Activated T-helper 1 cell treated with anti-CD3 and anti-CD28 coated beads, Interleukin-12 subunit alpha, Interleukin-12 subunit beta, Interleukin-2, Interleukin-4 antibody, amounts not matched to agents 30 ng/mL and 10 ng/mL and 1 ng/mL, durations not matched to agents 14 hours and 24 hours and 36 hours (primary cell): ENCODE measurements at regions not wholly inside any gene's neighbourhood (a gene's known extent, or its start where the extent isn't known, plus 50 kb on each side); places are given as distances from the start of the nearest gene placed in this dataset.

ENCODE experiments used
- DNase-seq: peaks from one replicate; pipeline ENCODE4 v3.0.0; 2021; ENCODE audit warnings: low spot score
- H3K27ac Mint-ChIP-seq: one replicate; pipeline ENCODE4 v1.8.0; 2021; ENCODE audit warnings: mild to moderate bottlenecking, mixed read lengths
- H3K27me3 Mint-ChIP-seq: one replicate; pipeline ENCODE4 v1.8.0; 2022; ENCODE audit warnings: mild to moderate bottlenecking, moderate library complexity, mixed read lengths; ENCODE audit not compliant: insufficient read depth
- H3K36me3 Mint-ChIP-seq: one replicate; pipeline ENCODE4 v1.8.0; 2021; ENCODE audit warnings: low read depth, mixed read lengths
- H3K4me1 Mint-ChIP-seq: one replicate; pipeline ENCODE4 v1.8.0; 2021; ENCODE audit warnings: low read depth, mixed read lengths
- H3K4me3 Mint-ChIP-seq: one replicate; pipeline ENCODE4 v1.8.0; 2021; ENCODE audit warnings: mild to moderate bottlenecking, moderate library complexity, mixed read lengths
- H3K9me3 Mint-ChIP-seq: one replicate; pipeline ENCODE4 v1.8.0; 2021; ENCODE audit warnings: mixed read lengths
- intact Hi-C: fragments of 100-400 bp; cut with micrococcal nuclease; formaldehyde crosslinking; loops from one replicate; pipeline ENCODE4 v1.15.1; 2024

- DNase-seq = no peak
- H3K27ac Mint-ChIP-seq = no peak overlapping the region
- peaks cover 35% of the 10 kb centered on the region for H3K4me1 Mint-ChIP-seq
- intact Hi-C loops = no loop called here
- no peak overlapping the region for H3K4me3 Mint-ChIP-seq
- peaks cover 2% of the 10 kb centered on the region for H3K9me3 Mint-ChIP-seq
- peaks cover 2% of the 10 kb centered on the region for H3K27me3 Mint-ChIP-seq
- peaks cover 7% of the 10 kb centered on the region for H3K36me3 Mint-ChIP-seq
Observed at GRCh38 chr1:221812905-221813597, 71.2 kb upstream of the DUSP10 start.

- peaks cover 3% of the 10 kb centered on the region for H3K9me3 Mint-ChIP-seq
- H3K4me1 Mint-ChIP-seq = peaks cover 38% of the 10 kb centered on the region
- H3K27ac Mint-ChIP-seq = no peak overlapping the region
- no peak overlapping the region for H3K4me3 Mint-ChIP-seq
- intact Hi-C loops = no loop called here
- H3K36me3 Mint-ChIP-seq = peaks cover 7% of the 10 kb centered on the region
- H3K27me3 Mint-ChIP-seq = peaks cover 2% of the 10 kb centered on the region
- DNase-seq = no peak
Observed at GRCh38 chr1:221812088-221812752, 70.3 kb upstream of the DUSP10 start.

DNA sequence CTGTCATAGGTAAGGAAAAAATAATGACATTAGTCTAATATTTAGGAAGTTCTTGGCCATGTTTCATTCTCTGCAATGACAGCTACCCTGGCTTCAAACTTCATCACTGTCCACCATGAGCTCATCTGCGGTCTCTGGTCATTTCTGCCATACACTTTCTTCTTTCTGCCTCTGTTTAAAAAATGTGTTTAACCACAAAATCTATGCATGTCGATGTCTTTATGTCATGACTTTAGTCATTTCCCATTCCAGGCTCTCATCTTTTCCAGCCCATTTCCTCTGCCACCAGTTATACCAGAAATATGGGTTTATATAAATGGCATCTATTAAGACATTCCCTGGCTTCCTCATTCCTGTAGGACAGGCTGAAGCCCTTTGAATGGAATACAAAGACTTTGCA, 68.5 kb upstream of the DUSP10 start:
- Mint-ChIP-seq H3K36me3 (peaks cover 6% of the 10 kb centered on the region), H3K27ac (peak overlapping the region; percentile 45), H3K27me3 (peaks cover 2% of the 10 kb centered on the region), H3K4me1 (peaks cover 38% of the 10 kb centered on the region), H3K4me3 (no peak overlapping the region), H3K9me3 (peaks cover 3% of the 10 kb centered on the region)
- intact Hi-C loops = no loop called here
- no peak for DNase-seq

- Mint-ChIP-seq H3K36me3 (peaks cover 9% of the 10 kb centered on the region), H3K27ac (no peak overlapping the region), H3K4me1 (peaks cover 38% of the 10 kb centered on the region), H3K9me3 (peaks cover 3% of the 10 kb centered on the region), H3K4me3 (no peak overlapping the region), H3K27me3 (peaks cover 2% of the 10 kb centered on the region)
- no peak for DNase-seq
- intact Hi-C loops = no loop called here
Observed at GRCh38 chr1:221809091-221810029, 67.5 kb upstream of the DUSP10 start.

- peaks cover 3% of the 10 kb centered on the region for H3K9me3 Mint-ChIP-seq
- H3K4me1 Mint-ChIP-seq = peaks cover 49% of the 10 kb centered on the region
- H3K4me3 Mint-ChIP-seq = no peak overlapping the region
- intact Hi-C loops = no loop called here
- H3K36me3 Mint-ChIP-seq = peaks cover 9% of the 10 kb centered on the region
- no peaks in the 10 kb centered on the region for H3K27me3 Mint-ChIP-seq
- DNase-seq = no peak
- H3K27ac Mint-ChIP-seq = no peak overlapping the region
Observed at GRCh38 chr1:221806984-221807383, 65.1 kb upstream of the DUSP10 start.

DNA sequence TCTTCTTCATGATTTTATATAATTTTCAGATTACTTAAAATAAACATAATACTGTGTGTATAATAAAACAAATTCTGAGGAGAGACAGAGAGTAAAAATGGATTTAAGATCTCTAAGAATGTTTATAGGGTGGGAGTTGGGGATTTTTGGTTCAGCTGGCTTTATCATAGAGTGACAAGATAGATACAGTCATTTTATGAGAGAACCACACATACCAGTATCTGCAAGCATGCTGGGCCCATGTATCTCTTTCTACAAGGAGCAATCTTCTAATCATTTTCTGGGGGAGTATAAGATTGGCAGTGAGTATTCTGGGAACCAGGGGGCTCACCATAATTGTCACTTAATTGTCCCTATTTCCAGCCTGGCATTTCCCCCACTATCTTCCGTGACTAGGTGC, 64.3 kb upstream of the DUSP10 start:
- H3K9me3 Mint-ChIP-seq = peaks cover 3% of the 10 kb centered on the region

DNA sequence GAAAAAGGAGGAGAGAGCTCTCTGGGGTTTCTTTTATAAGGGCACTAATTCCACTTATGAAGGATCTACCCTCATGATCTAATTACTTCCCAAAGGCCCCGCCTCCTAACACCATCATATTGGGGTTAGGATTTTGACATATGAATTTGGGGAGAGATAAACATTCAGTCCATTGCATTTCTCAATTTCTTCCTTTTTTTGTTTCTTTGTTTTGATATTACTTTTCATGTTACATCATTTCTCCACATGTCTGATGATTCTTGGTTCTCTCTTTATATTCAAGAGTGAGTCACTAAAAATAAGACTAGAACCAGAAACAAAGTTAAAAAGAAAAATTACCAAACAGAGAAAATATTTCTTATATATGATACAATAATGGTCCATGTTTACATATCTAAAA, 63.2 kb upstream of the DUSP10 start:
- no peak overlapping the region for H3K27ac Mint-ChIP-seq
- H3K27me3 Mint-ChIP-seq = no peaks in the 10 kb centered on the region
- H3K4me1 Mint-ChIP-seq = peaks cover 52% of the 10 kb centered on the region
- no peak for DNase-seq
- intact Hi-C loops = no loop called here
- H3K9me3 Mint-ChIP-seq = peaks cover 6% of the 10 kb centered on the region
- H3K36me3 Mint-ChIP-seq = peaks cover 4% of the 10 kb centered on the region
- no peak overlapping the region for H3K4me3 Mint-ChIP-seq

More for the DNA sequence above, 64.3 kb upstream of the DUSP10 start:
- Mint-ChIP-seq H3K4me1 (peaks cover 53% of the 10 kb centered on the region), H3K27me3 (no peaks in the 10 kb centered on the region), H3K27ac (no peak overlapping the region), H3K4me3 (no peak overlapping the region), H3K36me3 (peaks cover 8% of the 10 kb centered on the region)
- DNase-seq = no peak
- intact Hi-C loops = no loop called here

- intact Hi-C loops = no loop called here
Observed at GRCh38 chr1:221804303-221804702, 62.4 kb upstream of the DUSP10 start.

GRCh38 chr1:221801773-221802516, 60.1 kb upstream of the DUSP10 start:
- Mint-ChIP-seq H3K27me3 (no peaks in the 10 kb centered on the region), H3K9me3 (peaks cover 12% of the 10 kb centered on the region), H3K4me1 (peaks cover 29% of the 10 kb centered on the region), H3K27ac (peak overlapping the region; percentile 27), H3K36me3 (peaks cover 7% of the 10 kb centered on the region), H3K4me3 (no peak overlapping the region)
- no peak for DNase-seq
- intact Hi-C loops = no loop called here

More at GRCh38 chr1:221804303-221804702, 62.4 kb upstream of the DUSP10 start:
- DNase-seq = no peak
- Mint-ChIP-seq H3K27me3 (no peaks in the 10 kb centered on the region), H3K36me3 (peaks cover 7% of the 10 kb centered on the region), H3K4me1 (peaks cover 44% of the 10 kb centered on the region), H3K4me3 (no peak overlapping the region), H3K9me3 (peaks cover 13% of the 10 kb centered on the region), H3K27ac (no peak overlapping the region)

GRCh38 chr1:221801251-221801661, 59.4 kb upstream of the DUSP10 start:
- intact Hi-C loops = no loop called here
- peaks cover 7% of the 10 kb centered on the region for H3K36me3 Mint-ChIP-seq
- no peaks in the 10 kb centered on the region for H3K27me3 Mint-ChIP-seq
- no peak for DNase-seq
- H3K4me1 Mint-ChIP-seq = peaks cover 29% of the 10 kb centered on the region
- H3K9me3 Mint-ChIP-seq = peaks cover 12% of the 10 kb centered on the region
- H3K27ac Mint-ChIP-seq = no peak overlapping the region
- H3K4me3 Mint-ChIP-seq = no peak overlapping the region

- Mint-ChIP-seq H3K9me3 (peaks cover 12% of the 10 kb centered on the region), H3K27me3 (no peaks in the 10 kb centered on the region), H3K27ac (no peak overlapping the region), H3K4me1 (peaks cover 29% of the 10 kb centered on the region), H3K36me3 (peaks cover 7% of the 10 kb centered on the region), H3K4me3 (no peak overlapping the region)
- intact Hi-C loops = no loop called here
- DNase-seq = no peak
Observed at GRCh38 chr1:221800831-221801230, 58.9 kb upstream of the DUSP10 start.

DNA sequence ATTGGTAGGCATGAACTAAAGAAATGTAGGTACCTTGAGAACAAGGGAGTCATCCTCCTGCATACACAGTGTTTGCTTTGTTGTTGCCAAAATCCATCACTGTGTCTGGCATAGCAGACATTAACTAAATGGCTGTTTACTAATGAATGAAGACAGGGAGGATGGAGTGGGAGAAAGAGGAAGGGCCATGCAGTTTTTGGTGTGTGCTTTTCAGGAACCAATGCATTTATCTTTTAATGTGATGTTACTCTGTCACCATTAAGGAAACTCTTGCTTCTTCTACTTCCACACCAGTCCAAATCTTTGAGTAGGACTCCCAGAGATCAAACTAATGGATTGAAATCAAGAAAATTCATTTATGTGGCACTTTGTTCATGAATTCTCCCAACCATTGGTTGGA, 55.6 kb upstream of the DUSP10 start:
- intact Hi-C loops = loop anchor here (10.0 kb wide), 1 partner anchor 1017 kb away; the partner anchor contains the start of gene DISP1
- Mint-ChIP-seq H3K27ac (no peak overlapping the region), H3K36me3 (peaks cover 5% of the 10 kb centered on the region), H3K27me3 (no peaks in the 10 kb centered on the region), H3K9me3 (peaks cover 12% of the 10 kb centered on the region), H3K4me1 (peaks cover 56% of the 10 kb centered on the region), H3K4me3 (no peak overlapping the region)
- DNase-seq = no peak
